PFSK-1 (cell line): ENCODE measurements at regions not wholly inside any gene's neighbourhood (a gene's known extent, or its start where the extent isn't known, plus 50 kb on each side); places are given as distances from the start of the nearest gene placed in this dataset.

Experiments
- POLR2AphosphoS5 ChIP-seq: IDR thresholded peaks from 2 replicates; pipeline ENCODE4 v1.6.1; 2012; ENCODE audit warnings: low read depth, mild to moderate bottlenecking, control low read depth, low read length, moderate library complexity
- REST ChIP-seq, 2 experiments: IDR thresholded peaks; 2 replicates each; pipeline versions ENCODE4 v1.6.1 to v1.8.0; 2011 to 2012; ENCODE audit warnings: low read depth in 2 of 2, low read length in 2 of 2, control low read depth in 1 of 2, inconsistent platforms in 1 of 2, mild to moderate bottlenecking in 1 of 2, moderate library complexity in 1 of 2; ENCODE audit not compliant: insufficient read depth in 1 of 2
- SIN3A ChIP-seq: IDR thresholded peaks from 2 replicates; pipeline ENCODE4 v1.6.1; 2012; ENCODE audit warnings: mild to moderate bottlenecking, low read length, moderate library complexity, borderline replicate concordance; ENCODE audit not compliant: insufficient read depth
- TAF1 ChIP-seq: IDR thresholded peaks from 2 replicates; pipeline ENCODE4 v1.6.1; 2012; ENCODE audit warnings: low read length, control low read depth, borderline replicate concordance; ENCODE audit not compliant: insufficient read depth

GRCh38 chr17:70378076-70378475 is 208.7 kb downstream of the KCNJ2 start:
- TF ChIP-seq TAF1: no peak
- no peak for TF ChIP-seq REST (IDR thresholded peaks at IDR 0.05; ENCODE audit: insufficient read depth in 1 of 2, low read depth in 2 of 2, low read length in 2 of 2)
- no peak for TF ChIP-seq POLR2AphosphoS5
- TF ChIP-seq SIN3A: no peak
